ENCODE measurements at regions not wholly inside any gene's neighbourhood (a gene's known extent, or its start where the extent isn't known, plus 50 kb on each side); places are given as distances from the start of the nearest gene placed in this dataset.

- no peak for DNase-seq
Measured at GRCh38 chr5:18117968-18118367, 483.7 kb downstream of the TAF11L14 start.

GRCh38 chr5:18119156-18119785, 485.0 kb downstream of the TAF11L14 start:
- DNase-seq = no peak

- DNase-seq = no peak
Measured at GRCh38 chr5:18141222-18141621, 507.0 kb downstream of the TAF11L14 start.

GRCh38 chr5:18142831-18143230, 508.6 kb downstream of the TAF11L14 start:
- DNase-seq = no peak

GRCh38 chr5:18152671-18153070, 518.4 kb downstream of the TAF11L14 start:
- no peak for DNase-seq

GRCh38 chr5:18158166-18158565, 523.9 kb downstream of the TAF11L14 start:
- no peak for DNase-seq

GRCh38 chr5:18159331-18159730, 525.1 kb downstream of the TAF11L14 start:
- no peak for DNase-seq

- DNase-seq = no peak
Measured at GRCh38 chr5:18171684-18172083, 537.4 kb downstream of the TAF11L14 start.

GRCh38 chr5:18179579-18179978, 545.3 kb downstream of the TAF11L14 start:
- DNase-seq = no peak

- DNase-seq = no peak
Measured at GRCh38 chr5:18181575-18181974, 547.3 kb downstream of the TAF11L14 start.

GRCh38 chr5:18195910-18196309, 561.6 kb downstream of the TAF11L14 start:
- no peak for DNase-seq

- DNase-seq = no peak
Measured at GRCh38 chr5:18197734-18198133, 563.5 kb downstream of the TAF11L14 start.

GRCh38 chr5:18202164-18202563, 567.9 kb downstream of the TAF11L14 start:
- no peak for DNase-seq

- no peak for DNase-seq
Measured at GRCh38 chr5:18203296-18203695, 569.0 kb downstream of the TAF11L14 start.

- no peak for DNase-seq
Measured at GRCh38 chr5:18213666-18214065, 579.4 kb downstream of the TAF11L14 start.

- no peak for DNase-seq
Measured at GRCh38 chr5:18216016-18216415, 581.8 kb downstream of the TAF11L14 start.

- no peak for DNase-seq
Measured at GRCh38 chr5:18216729-18217128, 582.5 kb downstream of the TAF11L14 start.

- DNase-seq = no peak
Measured at GRCh38 chr5:18219241-18219640, 585.0 kb downstream of the TAF11L14 start.

- no peak for DNase-seq
Measured at GRCh38 chr5:18220631-18221030, 586.4 kb downstream of the TAF11L14 start.

GRCh38 chr5:18236386-18236785, 602.1 kb downstream of the TAF11L14 start:
- no peak for DNase-seq

- DNase-seq = no peak
Measured at GRCh38 chr5:18238321-18238720, 604.1 kb downstream of the TAF11L14 start.

GRCh38 chr5:18240971-18241370, 606.7 kb downstream of the TAF11L14 start:
- no peak for DNase-seq

- DNase-seq = no peak
Measured at GRCh38 chr5:18243846-18244245, 609.6 kb downstream of the TAF11L14 start.

GRCh38 chr5:18244309-18244708, 610.0 kb downstream of the TAF11L14 start:
- no peak for DNase-seq

- no peak for DNase-seq
Measured at GRCh38 chr5:18252559-18252958, 618.3 kb downstream of the TAF11L14 start.

All from stimulated activated CD4-positive, alpha-beta T cell treated with anti-CD3 and anti-CD28 coated beads, Interleukin-15, amount 100 ng/mL, for 24 hours (primary cell).